Fibroblast of skin of left biceps (primary cell): ENCODE measurements at regions not wholly inside any gene's neighbourhood (a gene's known extent, or its start where the extent isn't known, plus 50 kb on each side); places are given as distances from the start of the nearest gene placed in this dataset.
"Not testable (repeated sequence)": the region's sequence is repeated elsewhere in the genome, so short reads cannot be mapped to it uniquely, and the experiment has no call there.

Experiments used
- DNase-seq, 2 experiments: peaks; one replicate each; pipeline ENCODE4 v3.0.0-alpha.2; 2013; ENCODE audit warnings: low read depth in 2 of 2

DNA sequence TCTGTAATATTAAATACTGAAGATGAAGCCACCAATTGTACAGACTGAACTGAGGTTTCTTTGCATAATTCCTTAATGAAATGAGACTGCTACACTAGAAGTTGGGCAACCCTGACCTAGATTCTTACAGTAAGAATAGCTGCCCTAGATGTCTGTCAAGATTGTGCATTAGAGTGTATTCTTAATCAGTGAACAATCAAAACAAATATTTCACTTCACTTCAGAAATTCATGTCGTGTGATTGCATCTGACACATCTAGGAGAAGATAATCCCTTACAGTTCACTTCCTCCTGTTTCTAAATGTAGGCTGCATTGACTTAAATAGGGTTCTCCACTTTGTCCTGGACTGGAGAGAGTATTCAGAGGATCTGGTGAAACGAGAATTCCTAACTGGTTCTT is 283.1 kb downstream of the HNRNPD start:
- no peak for DNase-seq

GRCh38 chr4:82084747-82085146 is 289.0 kb downstream of the HNRNPD start:
- DNase-seq = no peak

GRCh38 chr4:82077471-82077995 is 296.3 kb downstream of the HNRNPD start:
- DNase-seq = not testable (repeated sequence)

DNA sequence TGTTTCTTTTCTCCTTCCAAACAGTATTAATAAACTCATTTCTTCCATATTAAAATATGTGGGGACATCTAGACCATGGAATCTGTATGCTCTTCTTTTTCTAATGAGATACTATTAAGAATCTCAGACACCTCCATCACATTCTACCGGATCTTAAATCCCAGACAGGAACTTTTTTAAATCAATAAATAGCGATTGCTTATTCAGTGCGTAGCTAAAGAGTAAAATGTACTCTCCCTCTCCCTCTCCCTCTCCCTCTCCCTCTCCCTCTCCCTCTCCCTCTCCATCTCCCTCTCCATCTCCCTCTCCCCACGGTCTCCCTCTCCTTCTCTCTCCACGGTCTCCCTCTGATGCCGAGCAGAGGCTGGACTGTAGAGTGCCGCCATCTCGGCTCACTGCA is 297.0 kb downstream of the HNRNPD start:
- DNase-seq = no peak

- no peak for DNase-seq
Measured at GRCh38 chr4:82076359-82076758, 297.4 kb downstream of the HNRNPD start.

DNA sequence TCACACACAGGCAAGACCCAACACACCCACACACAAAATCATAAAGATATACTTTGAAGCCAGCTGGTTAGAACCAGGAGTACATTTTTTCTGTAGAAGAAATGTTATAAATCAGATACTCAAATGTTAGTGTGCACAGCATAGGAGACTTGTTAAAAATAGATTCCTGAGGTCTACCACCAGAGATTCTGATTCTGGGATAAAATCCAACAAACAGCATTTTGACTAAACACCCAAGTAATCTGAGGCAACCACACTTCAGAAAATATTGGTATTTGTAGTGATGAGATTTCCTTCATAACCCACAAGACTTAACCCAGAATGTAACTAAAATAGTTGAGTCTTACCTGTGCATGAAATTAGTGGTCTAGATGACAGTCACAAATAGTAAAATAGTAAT is 301.8 kb downstream of the HNRNPD start:
- no peak for DNase-seq

GRCh38 chr4:82069883-82070638 is 303.7 kb downstream of the HNRNPD start:
- DNase-seq = no peak

GRCh38 chr4:82063017-82063416 is 310.8 kb downstream of the HNRNPD start:
- no peak for DNase-seq

GRCh38 chr4:82057990-82058544 is 315.7 kb downstream of the HNRNPD start:
- no peak for DNase-seq

- DNase-seq = no peak
Measured at GRCh38 chr4:82055156-82055555, 318.6 kb downstream of the HNRNPD start.

- no peak for DNase-seq
Measured at GRCh38 chr4:82053396-82053795, 320.4 kb downstream of the HNRNPD start.

- DNase-seq = no peak
Measured at GRCh38 chr4:82050796-82051195, 323.0 kb downstream of the HNRNPD start.

DNA sequence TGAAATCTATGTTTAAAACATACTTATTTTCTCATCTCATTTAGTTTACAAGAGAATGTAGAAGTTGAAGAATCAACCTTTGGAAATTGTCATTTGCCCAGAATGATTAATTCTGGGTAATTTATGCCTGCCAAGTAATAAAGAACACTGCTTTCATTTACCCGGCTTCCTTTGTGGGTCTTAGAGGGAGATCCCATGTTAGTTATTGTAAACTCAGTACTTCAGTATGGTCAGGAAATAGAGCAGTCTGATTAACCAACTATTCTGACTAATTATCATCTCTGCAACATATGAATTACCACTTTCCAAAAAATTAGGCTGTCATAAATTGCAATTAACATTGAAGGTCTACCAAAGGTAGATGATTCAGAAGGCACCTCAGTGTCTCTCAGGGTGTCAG is 324.5 kb downstream of the HNRNPD start:
- no peak for DNase-seq

DNA sequence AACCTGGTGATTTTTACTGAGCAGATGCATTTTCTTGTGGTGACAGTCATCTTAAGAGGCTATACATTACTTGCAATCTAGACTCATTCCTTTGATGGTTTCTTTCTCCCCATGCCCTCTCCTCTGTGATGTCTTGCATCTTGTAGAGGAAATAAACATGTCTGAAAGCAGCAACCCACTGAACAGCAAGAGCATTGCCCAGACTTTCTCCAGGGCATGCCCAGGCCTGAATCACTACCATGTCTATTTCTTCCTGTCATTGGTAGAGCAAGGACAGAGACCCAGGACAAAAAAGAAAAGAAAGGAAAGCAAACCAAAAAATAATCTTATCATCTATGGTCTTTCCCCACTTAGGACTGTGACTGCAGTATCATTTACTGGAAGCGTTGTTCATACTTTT is 326.1 kb downstream of the HNRNPD start:
- DNase-seq = no peak

GRCh38 chr4:82046796-82047195 is 327.0 kb downstream of the HNRNPD start:
- no peak for DNase-seq

DNA sequence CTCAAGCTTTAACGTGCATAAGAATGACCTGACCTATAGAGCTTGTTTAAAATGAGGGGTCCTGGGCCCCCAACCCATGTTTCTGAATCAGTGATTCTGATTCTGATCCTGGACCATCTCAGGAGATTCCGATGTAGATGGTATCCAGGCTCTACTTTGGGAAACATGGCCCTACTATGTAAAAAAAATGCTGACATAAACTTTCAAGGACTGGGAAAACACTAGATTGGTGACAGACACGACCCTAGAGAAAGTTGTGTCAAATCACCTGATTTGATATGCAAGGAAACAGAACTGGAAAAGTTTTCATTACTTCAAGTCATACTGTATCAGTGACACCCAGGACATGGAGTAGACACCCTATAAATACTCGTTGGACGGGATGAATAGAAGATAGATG is 328.5 kb downstream of the HNRNPD start:
- DNase-seq = no peak

GRCh38 chr4:82044141-82044993 is 329.4 kb downstream of the HNRNPD start:
- DNase-seq = no peak

DNA sequence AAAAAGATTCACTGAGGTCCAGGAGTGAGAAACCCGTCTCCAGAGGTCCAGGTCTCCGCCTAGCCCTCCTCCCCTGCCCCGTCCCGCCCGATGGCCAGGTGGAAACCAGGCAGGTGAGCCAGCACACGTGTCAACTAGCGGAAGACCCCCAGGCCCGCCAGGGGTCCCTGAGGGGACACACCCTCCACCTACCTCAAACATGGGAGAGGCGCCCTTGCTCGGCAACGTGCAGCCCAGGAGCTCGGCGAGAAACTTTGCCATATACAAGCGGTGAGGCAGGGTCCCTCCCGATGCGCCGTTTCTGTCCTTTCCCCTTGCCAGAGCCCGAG is 330.0 kb downstream of the HNRNPD start:
- DNase-seq = no peak

GRCh38 chr4:82043081-82043808 is 330.5 kb downstream of the HNRNPD start:
- DNase-seq = no peak

- no peak for DNase-seq
Measured at GRCh38 chr4:82042042-82042441, 331.7 kb downstream of the HNRNPD start.

DNA sequence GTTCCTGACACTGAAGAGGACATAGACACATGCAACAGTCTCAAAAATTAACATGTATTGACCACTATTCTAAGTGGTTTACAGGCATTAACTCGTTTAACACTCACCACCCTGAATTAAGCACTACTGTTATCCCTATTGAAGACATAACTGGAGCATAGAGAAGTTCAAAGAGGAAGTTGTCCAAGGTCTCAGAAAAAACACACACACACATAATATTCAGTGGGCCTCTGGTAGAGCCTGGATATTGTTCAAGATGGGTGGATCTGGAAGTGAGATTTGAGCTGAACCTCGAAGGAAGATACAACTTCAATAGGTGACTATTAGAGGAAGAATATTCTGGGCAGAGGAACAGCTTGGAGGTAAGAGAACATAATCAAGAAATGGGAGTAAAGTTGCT is 334.9 kb downstream of the HNRNPD start:
- no peak for DNase-seq

DNA sequence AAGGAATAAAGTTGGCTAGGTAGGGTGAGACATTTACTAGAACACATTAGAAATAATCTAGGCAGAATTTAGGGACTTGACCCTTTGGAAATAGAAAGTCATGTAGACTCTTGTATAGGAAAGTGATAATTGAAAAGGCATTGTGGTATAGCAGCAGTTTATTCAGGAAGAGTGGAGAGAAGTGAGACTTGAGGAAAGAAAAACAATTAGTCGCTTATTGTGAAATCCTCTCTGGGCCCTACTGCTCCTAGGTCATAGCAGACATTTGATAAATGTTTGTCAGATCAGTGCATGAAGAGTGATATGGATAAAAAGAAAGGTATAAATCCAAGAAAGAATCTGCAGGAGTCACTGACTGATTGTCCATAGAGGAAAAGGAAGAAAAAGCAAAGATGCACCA is 337.6 kb downstream of the HNRNPD start:
- no peak for DNase-seq
